Hematopoietic multipotent progenitor cell treated with erythropoietin and hydrocortisone succinate and interleukin-3 and kit ligand, for 6 days (in vitro differentiated cells): ENCODE measurements at regions not wholly inside any gene's neighbourhood (a gene's known extent, or its start where the extent isn't known, plus 50 kb on each side); places are given as distances from the start of the nearest gene placed in this dataset.

Source experiments
- DNase-seq: peaks from one replicate; pipeline ENCODE4 v3.0.0-alpha.2; 2015

- no peak for DNase-seq
Measured at GRCh38 chr13:111519490-111520170, 199.2 kb downstream of the TEX29 start.

- no peak for DNase-seq
Measured at GRCh38 chr13:111521030-111521429, 200.6 kb downstream of the TEX29 start.

- no peak for DNase-seq
Measured at GRCh38 chr13:111521691-111522229, 201.3 kb downstream of the TEX29 start.

- DNase-seq: no peak
Measured at GRCh38 chr13:111525320-111526118, 205.1 kb downstream of the TEX29 start.

- DNase-seq: no peak
Measured at GRCh38 chr13:111526922-111527321, 206.5 kb downstream of the TEX29 start.

GRCh38 chr13:111527614-111528229, 207.3 kb downstream of the TEX29 start:
- DNase-seq: no peak

- no peak for DNase-seq
Measured at GRCh38 chr13:111528513-111528912, 208.1 kb downstream of the TEX29 start.

GRCh38 chr13:111530137-111530870, 209.9 kb downstream of the TEX29 start:
- DNase-seq: no peak

- no peak for DNase-seq
Measured at GRCh38 chr13:111531505-111531904, 211.1 kb downstream of the TEX29 start.

- no peak for DNase-seq
Measured at GRCh38 chr13:111532111-111532510, 211.7 kb downstream of the TEX29 start.

GRCh38 chr13:111533900-111534683, 213.7 kb downstream of the TEX29 start:
- no peak for DNase-seq

GRCh38 chr13:111534751-111535522, 214.5 kb downstream of the TEX29 start:
- DNase-seq: no peak

GRCh38 chr13:111535523-111535811, 215.0 kb downstream of the TEX29 start:
- DNase-seq: no peak

- no peak for DNase-seq
Measured at GRCh38 chr13:111536075-111536642, 215.7 kb downstream of the TEX29 start.

- DNase-seq: no peak
Measured at GRCh38 chr13:111537115-111537728, 216.8 kb downstream of the TEX29 start.

- DNase-seq: no peak
Measured at GRCh38 chr13:111537843-111538499, 217.5 kb downstream of the TEX29 start.

- no peak for DNase-seq
Measured at GRCh38 chr13:111539252-111539651, 218.8 kb downstream of the TEX29 start.

GRCh38 chr13:111539791-111540446, 219.5 kb downstream of the TEX29 start:
- DNase-seq: no peak

GRCh38 chr13:111540486-111540885, 220.0 kb downstream of the TEX29 start:
- DNase-seq: no peak

- DNase-seq: no peak
Measured at GRCh38 chr13:111541345-111541744, 220.9 kb downstream of the TEX29 start.
